Pancreas (tissue), 10 donors: ENCODE measurements at regions not wholly inside any gene's neighbourhood (a gene's known extent, or its start where the extent isn't known, plus 50 kb on each side); places are given as distances from the start of the nearest gene placed in this dataset.

Experiments
- ATAC-seq, 4 donors: fragments of 200-7000 bp; cut with Tn5 transposase; one replicate each; pipeline versions ENCODE4 v1.8.0 to v1.9.1; 2020; ENCODE audit warnings: mild to moderate bottlenecking in 4 of 4, moderate library complexity in 4 of 4
- DNase-seq, 6 donors: peaks; one replicate each; pipeline ENCODE4 v3.0.0-alpha.2; 2020
- FAIRE-seq: peaks from 2 replicates; lab custom pipeline; 2012; peaks lifted over from hg19 to GRCh38; lab: Jason Lieb, UNC
- H3K27ac ChIP-seq, 4 donors: fragments of 200-600 bp; sonication (generic); 1 replicate in 3 of 4; 2 replicates in 1 of 4; pipeline versions ENCODE4 v1.5.0 to v1.8.0; 2020
- H3K27me3 ChIP-seq, 4 donors: fragments of 200-600 bp; one replicate each; pipeline ENCODE4 v1.8.0; 2021
- H3K36me3 ChIP-seq, 3 donors: fragments of 200-600 bp; sonication (generic) in 1 of 3; one replicate each; pipeline versions ENCODE4 v1.5.0 to v1.8.0; 2020 to 2021
- H3K4me1 ChIP-seq, 3 donors: fragments of 200-600 bp; one replicate each; pipeline ENCODE4 v1.8.0; 2021
- H3K4me3 ChIP-seq, 4 donors: fragments of 200-600 bp; sonication (generic) in 2 of 4; one replicate each; pipeline versions ENCODE4 v1.5.0 to v1.8.0; 2020 to 2021
- H3K9me3 ChIP-seq, 4 donors: fragments of 200-600 bp; one replicate each; pipeline ENCODE4 v1.8.0; 2021
- WGBS, 2 donors: extraction: QIAGEN DNeasy Blood & Tissue Kit; methylation state at CpG; one replicate each; pipeline ENCODE4 v1.1.7; 2013; 5-methylcytosine and 5-hydroxymethylcytosine counted together
- intact Hi-C, 3 donors: fragments of 100-400 bp; cut with DNase I; formaldehyde crosslinking; loops; one replicate each; pipeline versions ENCODE4 v1.11.1 to v1.14.2; 2022
- TF ChIP-seq, protein P1 (sequence below), 4 donors: fragments of 200-600 bp; sonication (generic) in 3 of 4; IDR thresholded peaks; one replicate each; pipeline versions ENCODE4 v1.5.0 to v1.8.0; 2021; ENCODE audit warnings: antibody characterized with exemption in 4 of 4
- donor health status: healthy with polysubstance abuse.
- donor health status: DM: no; HTN: no; CAD: no; lungs with moderate emphysema.
- donor health status: DM: no; HTN: no; CAD: no.
- donor health status: control.
- donor health status: control.
- donor health status: Bipolar disorder and iron deficiency.
- donor health status: DM: yes; HTN: yes; CAD: no.
- donor health status: DM: no; HTN: no; CAD: no.
- donor health status: DM: no; HTN: no; CAD: no.
- donor health status: DM: yes; HTN: yes; CAD: no.

DNA sequence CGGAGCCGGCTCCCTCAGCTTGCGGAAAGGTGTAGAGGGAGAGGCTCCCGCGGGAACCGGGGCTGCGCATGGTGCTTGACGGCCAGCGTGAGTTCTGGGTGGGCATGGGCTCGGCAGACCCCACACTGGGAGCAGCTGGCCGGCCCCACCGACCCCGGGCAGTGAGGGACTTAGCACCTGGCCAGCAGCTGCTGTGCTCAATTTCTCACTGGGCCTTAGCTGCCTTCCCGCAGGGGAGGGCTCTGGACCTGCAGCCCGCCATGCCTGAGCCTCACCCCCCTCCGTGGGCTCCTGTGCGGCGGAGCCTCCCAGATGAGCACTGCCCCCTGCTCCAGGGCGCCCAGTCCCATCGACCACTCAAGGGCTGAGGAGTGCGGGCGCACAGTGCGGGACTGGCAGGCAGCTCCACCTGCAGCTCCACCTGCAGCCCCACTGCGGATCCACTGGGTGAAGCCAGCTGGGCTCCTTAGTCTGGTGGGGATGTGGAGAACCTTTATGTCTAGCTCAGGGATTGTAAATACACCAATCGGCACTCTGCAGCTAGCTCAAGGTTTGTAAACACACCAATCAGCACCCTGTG lies 1141.8 kb downstream of the PCDH17 start:
- FAIRE-seq (no peak), DNase-seq (peak in 1 of 6 donors; percentile 43), ATAC-seq (no peak)
- TF ChIP-seq, protein P1, sequence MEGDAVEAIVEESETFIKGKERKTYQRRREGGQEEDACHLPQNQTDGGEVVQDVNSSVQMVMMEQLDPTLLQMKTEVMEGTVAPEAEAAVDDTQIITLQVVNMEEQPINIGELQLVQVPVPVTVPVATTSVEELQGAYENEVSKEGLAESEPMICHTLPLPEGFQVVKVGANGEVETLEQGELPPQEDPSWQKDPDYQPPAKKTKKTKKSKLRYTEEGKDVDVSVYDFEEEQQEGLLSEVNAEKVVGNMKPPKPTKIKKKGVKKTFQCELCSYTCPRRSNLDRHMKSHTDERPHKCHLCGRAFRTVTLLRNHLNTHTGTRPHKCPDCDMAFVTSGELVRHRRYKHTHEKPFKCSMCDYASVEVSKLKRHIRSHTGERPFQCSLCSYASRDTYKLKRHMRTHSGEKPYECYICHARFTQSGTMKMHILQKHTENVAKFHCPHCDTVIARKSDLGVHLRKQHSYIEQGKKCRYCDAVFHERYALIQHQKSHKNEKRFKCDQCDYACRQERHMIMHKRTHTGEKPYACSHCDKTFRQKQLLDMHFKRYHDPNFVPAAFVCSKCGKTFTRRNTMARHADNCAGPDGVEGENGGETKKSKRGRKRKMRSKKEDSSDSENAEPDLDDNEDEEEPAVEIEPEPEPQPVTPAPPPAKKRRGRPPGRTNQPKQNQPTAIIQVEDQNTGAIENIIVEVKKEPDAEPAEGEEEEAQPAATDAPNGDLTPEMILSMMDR (IDR thresholded peaks at IDR 0.05): no peak
- Histone ChIP-seq H3K36me3 (no peaks in the 10 kb centered on the region), H3K4me3 (no peak overlapping the region), H3K9me3 (no peaks in the 10 kb centered on the region), H3K4me1 (no peaks in the 10 kb centered on the region), H3K27ac (no peak overlapping the region), H3K27me3 (no peaks in the 10 kb centered on the region)
- WGBS, 2 donors: 90 to 98% methylated on average over 22 to 25 of the region's 25 CpGs
- intact Hi-C loops: no loop called here

DNA sequence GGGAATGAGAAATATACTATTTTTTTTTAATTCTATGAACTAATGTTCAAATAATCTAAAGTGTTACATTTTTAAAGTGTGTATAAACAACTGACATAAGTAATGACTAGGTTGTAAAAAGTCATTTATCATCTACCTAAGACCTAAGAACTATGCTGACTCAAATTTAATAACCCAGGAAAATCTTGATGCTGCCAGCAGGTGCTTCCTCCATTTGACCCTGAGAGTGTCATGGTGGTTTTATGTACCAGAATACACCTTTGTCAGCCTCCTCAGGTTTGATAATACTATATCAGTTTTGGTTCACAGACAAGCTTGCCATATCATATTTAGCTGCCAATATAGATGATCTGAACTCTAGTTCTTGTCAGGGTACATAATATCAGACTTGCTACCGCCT lies 1151.2 kb downstream of the PCDH17 start:
- ATAC-seq (no peak), FAIRE-seq (no peak), DNase-seq (no peak)
- Histone ChIP-seq H3K27me3 (no peaks in the 10 kb centered on the region), H3K9me3 (no peaks in the 10 kb centered on the region), H3K27ac (no peak overlapping the region), H3K4me1 (no peaks in the 10 kb centered on the region), H3K4me3 (no peak overlapping the region), H3K36me3 (no peaks in the 10 kb centered on the region)
- WGBS, 2 donors: 100% methylated on average over 1 of the region's 1 CpG
- intact Hi-C loops: no loop called here
- TF ChIP-seq, protein P1 (IDR thresholded peaks at IDR 0.05): no peak

DNA sequence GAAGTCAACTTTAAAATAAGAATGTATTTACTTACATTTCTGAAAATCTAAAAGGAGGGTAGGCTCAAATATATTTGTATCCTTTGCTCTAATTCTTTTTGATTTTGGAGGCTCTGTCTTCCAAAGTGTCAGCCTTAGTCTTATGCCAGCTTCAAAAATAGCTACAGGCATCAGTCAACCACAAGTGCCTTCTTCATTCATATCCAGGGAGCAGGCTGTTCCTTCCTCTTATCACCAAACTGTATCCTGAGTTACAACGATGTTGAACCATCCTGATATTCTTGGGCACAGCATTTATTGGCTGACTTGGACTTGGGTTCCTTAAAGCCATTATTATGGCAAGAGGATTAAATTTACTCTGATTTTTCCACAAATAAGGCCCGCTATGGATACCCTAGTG lies 1161.3 kb downstream of the PCDH17 start:
- Histone ChIP-seq H3K4me1 (no peaks in the 10 kb centered on the region), H3K9me3 (peaks cover 0 to 8% (median 0%) of the 10 kb centered on the region in 4 donors), H3K27me3 (no peaks in the 10 kb centered on the region), H3K36me3 (no peaks in the 10 kb centered on the region), H3K27ac (no peak overlapping the region), H3K4me3 (no peak overlapping the region)
- no peak for DNase-seq
- TF ChIP-seq, protein P1 (IDR thresholded peaks at IDR 0.05): no peak
- no peak for FAIRE-seq
- intact Hi-C loops: no loop called here
- ATAC-seq: no peak
- WGBS, 2 donors: 56 to 81% methylated on average over 2 of the region's 2 CpGs

DNA sequence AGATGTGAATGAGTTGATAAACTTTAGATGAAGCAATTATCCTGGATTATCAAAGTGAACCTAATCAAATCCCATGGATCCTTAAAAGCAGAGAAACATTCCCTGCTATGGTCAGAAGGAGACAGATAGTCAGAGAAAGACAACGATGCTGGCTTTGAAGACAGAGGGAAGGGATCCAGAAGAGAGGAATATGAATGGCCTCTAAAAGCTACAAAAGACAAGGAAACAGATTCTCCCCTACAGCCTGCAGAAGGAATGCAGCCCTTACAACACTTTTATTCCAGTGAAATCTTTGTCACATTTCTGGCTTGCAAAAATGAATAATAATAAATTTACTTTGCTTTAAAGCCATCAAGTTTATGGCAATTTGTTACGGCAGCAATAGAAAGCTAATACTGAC lies 1164.2 kb downstream of the PCDH17 start:
- TF ChIP-seq, protein P1 (IDR thresholded peaks at IDR 0.05): no peak
- H3K9me3 ChIP-seq: peaks cover 0 to 8% (median 0%) of the 10 kb centered on the region in 4 donors
- WGBS, 2 donors: 62 to 65% methylated on average over 2 of the region's 2 CpGs
- ATAC-seq (no peak), FAIRE-seq (no peak), DNase-seq (no peak)
- H3K4me3 ChIP-seq: no peak overlapping the region
- H3K4me1 ChIP-seq: no peaks in the 10 kb centered on the region
- H3K27me3 ChIP-seq: no peaks in the 10 kb centered on the region
- H3K27ac ChIP-seq: no peak overlapping the region
- H3K36me3 ChIP-seq: no peaks in the 10 kb centered on the region
- intact Hi-C loops: no loop called here

DNA sequence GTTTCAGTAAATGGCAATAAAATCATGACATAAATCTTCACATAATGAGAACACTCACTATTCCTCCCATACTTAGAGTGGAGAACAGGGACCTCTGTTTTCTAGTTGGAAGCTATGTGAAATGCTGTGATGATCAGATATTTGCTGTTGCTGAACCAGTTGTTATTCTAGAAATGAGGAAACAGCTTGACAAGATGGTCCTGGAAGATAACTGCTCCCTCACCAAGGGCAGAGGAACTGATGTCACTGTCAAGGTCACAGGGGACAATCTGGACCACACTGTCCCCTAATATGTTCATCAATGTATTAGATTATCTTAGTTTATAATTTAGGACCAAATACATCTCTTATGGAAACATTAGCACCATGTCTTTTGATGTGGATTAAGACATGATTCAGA lies 1173.3 kb downstream of the PCDH17 start:
- Histone ChIP-seq H3K4me1 (no peaks in the 10 kb centered on the region), H3K4me3 (no peak overlapping the region), H3K27ac (no peak overlapping the region), H3K27me3 (no peaks in the 10 kb centered on the region), H3K36me3 (no peaks in the 10 kb centered on the region), H3K9me3 (no peaks in the 10 kb centered on the region)
- TF ChIP-seq, protein P1 (IDR thresholded peaks at IDR 0.05): no peak
- intact Hi-C loops: no loop called here
- FAIRE-seq (no peak), ATAC-seq (no peak), DNase-seq (no peak)
